Endothelial cell of umbilical vein (primary cell): ENCODE measurements at regions not wholly inside any gene's neighbourhood (a gene's known extent, or its start where the extent isn't known, plus 50 kb on each side); places are given as distances from the start of the nearest gene placed in this dataset.

Experiments used
- BruUV-seq: library from RNA; stranded (reverse); fragments of 400-500 nt; replicated peaks from 2 replicates; lab custom pipeline; 2021; lab: Mats Ljungman, UMichigan
- CTCF ChIA-PET: fragments of 300-600, 350-600 bp; sonication (Branson Sonifier 250); formaldehyde crosslinking; loops from one replicate; lab custom pipeline; 2021; ENCODE audit warnings: antibody characterized with exemption, inconsistent platforms; lab: Charles Lee
- POLR2A ChIA-PET: fragments of 300-600, 350-600 bp; sonication (Branson Sonifier 250); formaldehyde crosslinking; loops from one replicate; lab custom pipeline; 2021; ENCODE audit warnings: antibody characterized with exemption, inconsistent platforms; lab: Charles Lee
- DNase-seq: peaks from one replicate; pipeline ENCODE4 v3.0.0-alpha.2; 2011; ENCODE audit warnings: low read depth, low spot score
- FAIRE-seq: peaks from 2 replicates; lab custom pipeline; 2011; peaks lifted over from hg19 to GRCh38; lab: Jason Lieb, UNC
- H2AFZ ChIP-seq: 2 replicates; pipeline ENCODE4 v1.6.0; 2012; ENCODE audit warnings: low read depth, low read length, control low read depth, inconsistent platforms
- H3K27ac ChIP-seq: 2 replicates; pipeline ENCODE4 v1.5.1; 2011; ENCODE audit warnings: low read depth, mild to moderate bottlenecking, control low read depth, low read length, moderate library complexity; ENCODE audit not compliant: insufficient read depth
- H3K27me3 ChIP-seq, 2 experiments: 2 replicates each; pipeline versions ENCODE4 v1.6.0 to v1.6.1; 2011; ENCODE audit warnings: low read length in 2 of 2, mixed read lengths in 1 of 2; ENCODE audit not compliant: control insufficient read depth in 2 of 2, insufficient read depth in 2 of 2
- H3K36me3 ChIP-seq, 2 experiments: 2 replicates in 1 of 2; 3 replicates in 1 of 2; pipeline ENCODE4 v1.5.1; 2011; ENCODE audit warnings: low read length in 2 of 2, mild to moderate bottlenecking in 1 of 2, moderate library complexity in 1 of 2; ENCODE audit not compliant: control insufficient read depth in 2 of 2, insufficient read depth in 2 of 2; ENCODE audit errors: extremely low read depth in 1 of 2
- H3K4me1 ChIP-seq: 3 replicates; pipeline ENCODE4 v1.5.1; 2011; ENCODE audit warnings: mild to moderate bottlenecking, low read length; ENCODE audit not compliant: control insufficient read depth, insufficient read depth; ENCODE audit errors: extremely low read depth
- H3K4me2 ChIP-seq: 2 replicates; pipeline ENCODE4 v1.6.1; 2011; ENCODE audit warnings: low read length, control low read depth, mixed read lengths; ENCODE audit not compliant: insufficient read depth
- H3K4me3 ChIP-seq, 3 experiments: fragments of 200-600 bp in 1 of 3; sonication (generic), shearing (Covaris generic) in 1 of 3; replicated peaks in 1 of 3; 2 replicates each; pipeline ENCODE4 v1.5.1; 2011 to 2016; ENCODE audit warnings: control low read depth in 3 of 3, low read length in 3 of 3, mild to moderate bottlenecking in 2 of 3, inconsistent platforms in 1 of 3, low read depth in 1 of 3, moderate library complexity in 1 of 3; ENCODE audit not compliant: insufficient read depth in 1 of 3
- H3K79me2 ChIP-seq: 2 replicates; pipeline ENCODE4 v1.6.0; 2012; ENCODE audit warnings: low read length, inconsistent platforms; ENCODE audit not compliant: control insufficient read depth, insufficient read depth
- H3K9ac ChIP-seq: replicated peaks from 2 replicates; pipeline ENCODE3; 2011; ENCODE audit warnings: low read length, control low read depth; ENCODE audit not compliant: insufficient read depth; ENCODE audit errors: extremely low read depth
- H3K9me1 ChIP-seq: replicated peaks from 3 replicates; pipeline ENCODE4 v1.6.0; 2011; ENCODE audit warnings: mild to moderate bottlenecking, low read length; ENCODE audit not compliant: control insufficient read depth, insufficient read depth; ENCODE audit errors: extremely low read depth
- H3K9me3 ChIP-seq: replicated peaks from 2 replicates; pipeline ENCODE4 v1.5.1; 2012; ENCODE audit warnings: low read length, inconsistent platforms; ENCODE audit not compliant: control insufficient read depth, insufficient read depth
- H4K20me1 ChIP-seq: replicated peaks from 2 replicates; pipeline ENCODE3; 2011; ENCODE audit warnings: mild to moderate bottlenecking, low read length; ENCODE audit not compliant: control insufficient read depth, insufficient read depth; ENCODE audit errors: extremely low read depth
- EZH2 ChIP-seq: IDR thresholded peaks from 2 replicates; pipeline ENCODE4 v1.6.1; 2012; ENCODE audit warnings: borderline replicate concordance, low read depth, mild to moderate bottlenecking, moderate library complexity, low read length, inconsistent platforms; ENCODE audit not compliant: severe bottlenecking
- FOS ChIP-seq: IDR thresholded peaks from 2 replicates; pipeline ENCODE4 v1.6.1; 2011; ENCODE audit warnings: mild to moderate bottlenecking, low read length, moderate library complexity, borderline replicate concordance; ENCODE audit not compliant: insufficient read depth
- GATA2 ChIP-seq: IDR thresholded peaks from 2 replicates; pipeline ENCODE4 v1.7.0; 2011; ENCODE audit warnings: low read depth, mild to moderate bottlenecking, moderate library complexity, mixed read lengths, low read length; ENCODE audit not compliant: insufficient read length, insufficient read depth
- MYC ChIP-seq: IDR thresholded peaks from one replicate; pipeline ENCODE4 v1.6.1; 2011; ENCODE audit warnings: mild to moderate bottlenecking, low read depth, low read length
- POLR2AphosphoS5 ChIP-seq: IDR thresholded peaks from 2 replicates; pipeline ENCODE4 v1.6.1; 2012; ENCODE audit warnings: low read depth, mild to moderate bottlenecking, control low read depth, low read length, moderate library complexity; ENCODE audit not compliant: insufficient read depth
- dilution Hi-C: fragments of 300-500 bp; cut with MboI; formaldehyde crosslinking; loops from one replicate; pipeline ENCODE4 v1.15.0; 2019; ENCODE audit warnings: low sequenced_read_pairs; ENCODE audit not compliant: extremely low pct_ligation_motif_present
- intact Hi-C: fragments of 100-400 bp; cut with micrococcal nuclease; formaldehyde crosslinking; loops from one replicate; pipeline ENCODE4 v1.10.0; 2022
- TF ChIP-seq, protein P1 (sequence below), 2 donors: IDR thresholded peaks; 1 replicate in 1 of 2; 2 replicates in 1 of 2; pipeline ENCODE4 v1.5.1; 2011; ENCODE audit warnings: low read length in 2 of 2, mild to moderate bottlenecking in 2 of 2, moderate library complexity in 2 of 2, control low read depth in 1 of 2, inconsistent platforms in 1 of 2, low read depth in 1 of 2; ENCODE audit not compliant: insufficient read depth in 1 of 2; ENCODE audit errors: extremely low read depth in 1 of 2
- TF ChIP-seq, protein P2 (sequence below): IDR thresholded peaks from 2 replicates; pipeline ENCODE4 v1.6.1; 2011; ENCODE audit not compliant: insufficient read depth, insufficient read length

DNA sequence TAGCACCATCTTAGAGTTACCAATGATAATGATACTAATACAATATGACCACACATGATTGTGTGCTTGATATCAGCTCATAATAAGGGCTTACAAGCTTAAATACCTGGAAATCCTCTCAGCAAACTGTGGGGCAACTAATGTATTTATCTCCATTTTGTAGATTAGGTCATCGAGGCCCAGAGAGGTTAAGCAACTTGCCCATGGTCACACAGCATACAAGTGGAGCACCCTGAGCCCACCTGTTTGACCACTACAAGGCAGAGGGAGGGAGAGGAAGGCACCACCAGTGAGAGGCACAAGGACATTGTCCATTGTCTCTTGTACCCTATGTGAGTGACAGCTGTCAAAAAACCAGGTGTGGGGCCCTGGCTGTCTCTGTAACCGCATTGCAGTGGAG is 123.7 kb downstream of the MIAT start:
- Histone ChIP-seq H3K4me2 (no peak overlapping the region), H3K79me2 (no peaks in the 10 kb centered on the region), H3K27ac (no peak overlapping the region), H2AFZ (no peak overlapping the region), H3K9me1 (no peaks in the 10 kb centered on the region), H3K27me3 (no peaks in the 10 kb centered on the region), H4K20me1 (no peaks in the 10 kb centered on the region), H3K9me3 (no peaks in the 10 kb centered on the region), H3K4me3 (no peak overlapping the region), H3K4me1 (no peaks in the 10 kb centered on the region), H3K9ac (no peak overlapping the region), H3K36me3 (no peaks in the 10 kb centered on the region)
- TF ChIP-seq MYC, result no peak
- TF ChIP-seq POLR2AphosphoS5, result no peak
- no peak for TF ChIP-seq EZH2
- TF ChIP-seq, protein P1, sequence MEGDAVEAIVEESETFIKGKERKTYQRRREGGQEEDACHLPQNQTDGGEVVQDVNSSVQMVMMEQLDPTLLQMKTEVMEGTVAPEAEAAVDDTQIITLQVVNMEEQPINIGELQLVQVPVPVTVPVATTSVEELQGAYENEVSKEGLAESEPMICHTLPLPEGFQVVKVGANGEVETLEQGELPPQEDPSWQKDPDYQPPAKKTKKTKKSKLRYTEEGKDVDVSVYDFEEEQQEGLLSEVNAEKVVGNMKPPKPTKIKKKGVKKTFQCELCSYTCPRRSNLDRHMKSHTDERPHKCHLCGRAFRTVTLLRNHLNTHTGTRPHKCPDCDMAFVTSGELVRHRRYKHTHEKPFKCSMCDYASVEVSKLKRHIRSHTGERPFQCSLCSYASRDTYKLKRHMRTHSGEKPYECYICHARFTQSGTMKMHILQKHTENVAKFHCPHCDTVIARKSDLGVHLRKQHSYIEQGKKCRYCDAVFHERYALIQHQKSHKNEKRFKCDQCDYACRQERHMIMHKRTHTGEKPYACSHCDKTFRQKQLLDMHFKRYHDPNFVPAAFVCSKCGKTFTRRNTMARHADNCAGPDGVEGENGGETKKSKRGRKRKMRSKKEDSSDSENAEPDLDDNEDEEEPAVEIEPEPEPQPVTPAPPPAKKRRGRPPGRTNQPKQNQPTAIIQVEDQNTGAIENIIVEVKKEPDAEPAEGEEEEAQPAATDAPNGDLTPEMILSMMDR (IDR thresholded peaks at IDR 0.05; ENCODE audit: extremely low read depth in 1 of 2, insufficient read depth in 1 of 2, low read depth in 1 of 2, low read length in 2 of 2), result no peak
- TF ChIP-seq, protein P2, sequence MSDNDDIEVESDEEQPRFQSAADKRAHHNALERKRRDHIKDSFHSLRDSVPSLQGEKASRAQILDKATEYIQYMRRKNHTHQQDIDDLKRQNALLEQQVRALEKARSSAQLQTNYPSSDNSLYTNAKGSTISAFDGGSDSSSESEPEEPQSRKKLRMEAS, result no peak
- TF ChIP-seq FOS, result no peak
- TF ChIP-seq GATA2, result no peak
- POLR2A ChIA-PET, result no interaction called here
- CTCF ChIA-PET, result no interaction called here
- dilution Hi-C loops, result no loop called here
- intact Hi-C loops, result no loop called here
- no peak for FAIRE-seq
- no TSS peak for BruUV-seq
- DNase-seq, result no peak
